Kidney (tissue), 13 donors: ENCODE measurements at regions not wholly inside any gene's neighbourhood (a gene's known extent, or its start where the extent isn't known, plus 50 kb on each side); places are given as distances from the start of the nearest gene placed in this dataset.

Experiments used
- DNase-seq, 5 donors: peaks; one replicate each; pipeline ENCODE4 v3.0.0-alpha.2; 2013 to 2020
- FAIRE-seq: peaks from 2 replicates; lab custom pipeline; 2012; peaks lifted over from hg19 to GRCh38; lab: Jason Lieb, UNC
- H3K27ac ChIP-seq, 2 donors: one replicate each; pipeline ENCODE4 v1.7.0; 2013; ENCODE audit warnings: low read depth in 2 of 2, low read length in 2 of 2, inconsistent platforms in 1 of 2
- H3K27me3 ChIP-seq: one replicate; pipeline ENCODE4 v1.7.1; 2013; ENCODE audit warnings: low read length, inconsistent platforms; ENCODE audit not compliant: control insufficient read depth, insufficient read depth
- H3K36me3 ChIP-seq, 3 donors: one replicate each; pipeline versions ENCODE4 v1.7.0 to v1.7.1; 2013; ENCODE audit warnings: low read length in 3 of 3, control low read depth in 1 of 3, inconsistent platforms in 1 of 3; ENCODE audit not compliant: insufficient read depth in 3 of 3, control insufficient read depth in 2 of 3
- H3K4me1 ChIP-seq, 3 donors: one replicate each; pipeline versions ENCODE4 v1.7.0 to v1.7.1; 2013; ENCODE audit warnings: low read length in 3 of 3, inconsistent platforms in 1 of 3, low read depth in 1 of 3; ENCODE audit not compliant: control insufficient read depth in 2 of 3, insufficient read depth in 2 of 3
- H3K4me3 ChIP-seq, 3 donors: one replicate each; pipeline versions ENCODE4 v1.7.0 to v1.8.1; 2013; ENCODE audit warnings: low read length in 3 of 3, control low read depth in 1 of 3, inconsistent platforms in 1 of 3
- H3K9ac ChIP-seq, 3 donors: one replicate each; pipeline versions ENCODE4 v1.7.0 to v1.7.1; 2013; ENCODE audit warnings: low read length in 3 of 3, control low read depth in 1 of 3, inconsistent platforms in 1 of 3
- H3K9me3 ChIP-seq, 3 donors: one replicate each; pipeline versions ENCODE4 v1.7.0 to v1.7.1; 2013; ENCODE audit warnings: low read length in 3 of 3, control low read depth in 1 of 3, inconsistent platforms in 1 of 3; ENCODE audit not compliant: control insufficient read depth in 2 of 3, insufficient read depth in 1 of 3
- intact Hi-C: fragments of 100-400 bp; cut with DNase I; formaldehyde crosslinking; loops from one replicate; pipeline ENCODE4 v1.11.1; 2022
- TF ChIP-seq, protein P1 (sequence below): IDR thresholded peaks from 3 replicates; pipeline ENCODE4 v1.5.1; 2012; ENCODE audit warnings: mild to moderate bottlenecking, moderate library complexity, borderline replicate concordance; ENCODE audit not compliant: insufficient read depth; ENCODE audit errors: extremely low read depth
- donor health status: control.
- donor health status: control.
- donor health status: control.
- donor health status: control.
- donor health status: control.
- donor health status: DM: yes; HTN: yes; CAD: no.
- donor health status: Normal renal cell carcinoma (clear cell type).

DNA sequence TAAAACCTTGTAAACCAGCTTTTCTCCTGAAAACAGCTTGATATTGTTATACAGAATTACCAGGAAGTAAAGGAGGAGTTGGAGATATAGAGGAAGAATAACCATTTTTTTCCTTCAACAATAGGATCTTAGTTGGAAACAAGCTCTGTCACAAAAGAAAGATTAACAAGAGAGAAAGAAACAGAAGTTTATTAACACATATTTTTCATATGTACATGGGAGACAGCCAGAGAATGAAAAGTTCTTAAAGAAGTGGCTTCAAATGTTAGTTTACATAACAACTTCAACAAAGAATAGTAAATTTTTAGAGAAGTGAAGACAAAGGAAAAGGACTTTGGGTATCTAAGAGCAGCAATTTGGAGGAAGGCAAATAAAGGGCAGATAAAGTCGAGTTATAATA, 94.9 kb upstream of the ANKRD50 start:
- Histone ChIP-seq H3K4me3 (no peak overlapping the region), H3K36me3 (no peaks in the 10 kb centered on the region), H3K27ac (no peak overlapping the region), H3K4me1 (no peaks in the 10 kb centered on the region), H3K9ac (no peak overlapping the region), H3K27me3 (no peaks in the 10 kb centered on the region), H3K9me3 (peaks cover 0 to 6% (median 0%) of the 10 kb centered on the region in 3 donors)
- TF ChIP-seq, protein P1, sequence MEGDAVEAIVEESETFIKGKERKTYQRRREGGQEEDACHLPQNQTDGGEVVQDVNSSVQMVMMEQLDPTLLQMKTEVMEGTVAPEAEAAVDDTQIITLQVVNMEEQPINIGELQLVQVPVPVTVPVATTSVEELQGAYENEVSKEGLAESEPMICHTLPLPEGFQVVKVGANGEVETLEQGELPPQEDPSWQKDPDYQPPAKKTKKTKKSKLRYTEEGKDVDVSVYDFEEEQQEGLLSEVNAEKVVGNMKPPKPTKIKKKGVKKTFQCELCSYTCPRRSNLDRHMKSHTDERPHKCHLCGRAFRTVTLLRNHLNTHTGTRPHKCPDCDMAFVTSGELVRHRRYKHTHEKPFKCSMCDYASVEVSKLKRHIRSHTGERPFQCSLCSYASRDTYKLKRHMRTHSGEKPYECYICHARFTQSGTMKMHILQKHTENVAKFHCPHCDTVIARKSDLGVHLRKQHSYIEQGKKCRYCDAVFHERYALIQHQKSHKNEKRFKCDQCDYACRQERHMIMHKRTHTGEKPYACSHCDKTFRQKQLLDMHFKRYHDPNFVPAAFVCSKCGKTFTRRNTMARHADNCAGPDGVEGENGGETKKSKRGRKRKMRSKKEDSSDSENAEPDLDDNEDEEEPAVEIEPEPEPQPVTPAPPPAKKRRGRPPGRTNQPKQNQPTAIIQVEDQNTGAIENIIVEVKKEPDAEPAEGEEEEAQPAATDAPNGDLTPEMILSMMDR = no peak
- intact Hi-C loops = no loop called here
- FAIRE-seq = no peak
- no peak for DNase-seq

DNA sequence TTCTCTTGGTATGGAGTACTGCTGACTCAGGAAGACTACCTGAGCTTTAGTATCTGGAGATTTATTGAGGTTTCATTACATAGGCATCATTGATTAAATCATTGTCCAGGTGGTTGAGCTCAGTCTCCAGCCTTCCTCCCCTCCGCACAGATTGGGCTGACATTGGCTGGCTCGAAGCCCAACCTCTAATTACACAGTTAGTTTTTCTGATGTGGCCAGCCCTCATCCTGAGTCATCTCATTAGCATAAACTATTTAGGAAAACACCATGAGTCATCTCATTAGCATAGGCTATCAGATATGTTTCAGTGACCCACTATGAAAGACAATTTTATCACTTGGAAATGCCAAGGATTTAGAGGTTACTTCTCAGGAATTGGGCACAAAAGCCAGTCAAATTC, 93.9 kb upstream of the ANKRD50 start:
- DNase-seq = no peak
- Histone ChIP-seq H3K9me3 (no peaks in the 10 kb centered on the region), H3K4me1 (no peaks in the 10 kb centered on the region), H3K4me3 (no peak overlapping the region), H3K36me3 (no peaks in the 10 kb centered on the region), H3K9ac (no peak overlapping the region), H3K27ac (no peak overlapping the region), H3K27me3 (no peaks in the 10 kb centered on the region)
- FAIRE-seq = no peak
- intact Hi-C loops = no loop called here
- TF ChIP-seq, protein P1 = no peak

DNA sequence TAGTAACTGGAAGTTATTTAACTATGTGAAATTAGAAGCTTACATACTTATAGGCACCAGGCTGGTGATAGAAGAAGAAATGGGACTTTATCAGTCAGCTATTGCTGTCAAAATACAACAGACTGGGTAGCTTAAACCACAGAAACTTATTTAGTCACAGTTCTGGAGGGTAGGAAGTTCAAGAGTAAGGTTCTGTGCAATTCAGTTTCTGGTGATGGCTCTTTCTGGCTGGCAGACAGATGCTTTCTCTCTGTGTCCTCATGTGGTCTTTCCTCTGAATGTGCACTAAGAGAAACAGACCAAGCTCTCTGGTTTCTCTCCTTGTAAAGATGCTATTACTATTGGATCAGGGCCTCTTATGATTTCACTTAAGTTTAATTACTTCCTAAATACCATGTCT, 92.1 kb upstream of the ANKRD50 start:
- no peaks in the 10 kb centered on the region for H3K27me3 ChIP-seq
- intact Hi-C loops = no loop called here
- H3K9me3 ChIP-seq = no peaks in the 10 kb centered on the region
- H3K27ac ChIP-seq = no peak overlapping the region
- no peaks in the 10 kb centered on the region for H3K36me3 ChIP-seq
- DNase-seq (no peak), FAIRE-seq (no peak)
- no peaks in the 10 kb centered on the region for H3K4me1 ChIP-seq
- H3K4me3 ChIP-seq = no peak overlapping the region
- no peak overlapping the region for H3K9ac ChIP-seq
- TF ChIP-seq, protein P1 = no peak

GRCh38 chr4:124804041-124804440, 91.5 kb upstream of the ANKRD50 start:
- Histone ChIP-seq H3K36me3 (no peaks in the 10 kb centered on the region), H3K27me3 (no peaks in the 10 kb centered on the region), H3K9ac (no peak overlapping the region), H3K9me3 (no peaks in the 10 kb centered on the region), H3K4me1 (no peaks in the 10 kb centered on the region), H3K27ac (no peak overlapping the region), H3K4me3 (no peak overlapping the region)
- FAIRE-seq (no peak), DNase-seq (no peak)
- TF ChIP-seq, protein P1 = no peak
- intact Hi-C loops = no loop called here
